HCT116 (cell line): ENCODE measurements at regions not wholly inside any gene's neighbourhood (a gene's known extent, or its start where the extent isn't known, plus 50 kb on each side); places are given as distances from the start of the nearest gene placed in this dataset.

Source experiments
- ATAC-seq: fragments of 200-7000 bp; cut with Tn5 transposase; 2 replicates; pipeline ENCODE4 v1.9.1; 2020; ENCODE audit warnings: mild to moderate bottlenecking, moderate library complexity
- BruUV-seq: library from RNA; stranded (reverse); fragments of 400-500 nt; replicated peaks from 2 replicates; lab custom pipeline; 2021; lab: Mats Ljungman, UMichigan
- CTCF ChIA-PET: fragments of 300-600 bp; sonication (Branson Sonifier 250); formaldehyde crosslinking; loops from one replicate; lab custom pipeline; 2021; ENCODE audit warnings: antibody characterized with exemption; lab: Charles Lee
- POLR2A ChIA-PET: fragments of 300-600, 350-600 bp; sonication (Branson Sonifier 250); formaldehyde crosslinking; loops from one replicate; lab custom pipeline; 2021; ENCODE audit warnings: antibody characterized with exemption; lab: Charles Lee
- RAD21 ChIA-PET, 2 experiments: fragments of 300-600 bp; sonication (Branson Sonifier 250); formaldehyde crosslinking; loops; one replicate each; lab custom pipeline; 2023; ENCODE audit warnings: low total read pairs in 2 of 2; ENCODE audit not compliant: uncharacterized antibody in 2 of 2, unreplicated experiment in 2 of 2, low non-redundant PET in 1 of 2; lab: Charles Lee
- DNase-seq: peaks from one replicate; pipeline ENCODE4 v3.0.0-alpha.2; 2010; ENCODE audit warnings: low read depth, low spot score
- H2AFZ ChIP-seq: fragments of 200-600 bp; shearing (Covaris generic), sonication (generic); 2 replicates; pipeline ENCODE4 v1.6.1; 2017; ENCODE audit warnings: low read depth, mixed run types, mixed read lengths, antibody characterized with exemption, low read length; ENCODE audit not compliant: poor library complexity, severe bottlenecking
- H3K27ac ChIP-seq: 2 replicates; pipeline ENCODE4 v1.5.1; 2012; ENCODE audit warnings: low read depth, low read length
- H3K27me3 ChIP-seq: fragments of 200-600 bp; sonication (generic); 2 replicates; pipeline ENCODE4 v1.6.1; 2016; ENCODE audit warnings: mixed run types, low read length, mixed read lengths; ENCODE audit not compliant: insufficient read depth
- H3K36me3 ChIP-seq, 2 experiments: fragments of 200-500 bp in 1 of 2; fragments of 200-600 bp in 1 of 2; sonication (Bioruptor generic) in 1 of 2; sonication (generic) in 1 of 2; 2 replicates each; pipeline versions ENCODE4 v1.5.1 to v1.6.1; 2014 to 2016; ENCODE audit warnings: low read length in 2 of 2, inconsistent platforms in 1 of 2, mixed read lengths in 1 of 2, mixed run types in 1 of 2; ENCODE audit not compliant: insufficient read depth in 2 of 2, control insufficient read depth in 1 of 2
- H3K4me1 ChIP-seq, 2 experiments: fragments of 200-600 bp in 1 of 2; sonication (generic) in 1 of 2; 2 replicates each; pipeline versions ENCODE4 v1.5.1 to v1.6.1; 2012 to 2017; ENCODE audit warnings: low read length in 2 of 2, inconsistent platforms in 1 of 2, mild to moderate bottlenecking in 1 of 2, mixed read lengths in 1 of 2, mixed run types in 1 of 2, moderate library complexity in 1 of 2; ENCODE audit not compliant: insufficient read depth in 2 of 2, control insufficient read depth in 1 of 2
- H3K4me2 ChIP-seq: fragments of 200-600 bp; sonication (generic); 2 replicates; pipeline ENCODE4 v1.6.1; 2017; ENCODE audit warnings: mixed run types, low read length, mixed read lengths
- H3K4me3 ChIP-seq, 2 experiments: fragments of 200-600 bp in 1 of 2; sonication (generic) in 1 of 2; replicated peaks in 1 of 2; 2 replicates each; pipeline ENCODE4 v1.5.1; 2011 to 2016; ENCODE audit warnings: low read length in 2 of 2, control low read depth in 1 of 2, low read depth in 1 of 2, mild to moderate bottlenecking in 1 of 2, mixed read lengths in 1 of 2, mixed run types in 1 of 2
- H3K79me2 ChIP-seq: fragments of 200-600 bp; sonication (generic); 2 replicates; pipeline ENCODE4 v1.6.1; 2017; ENCODE audit warnings: mild to moderate bottlenecking, mixed run types, low read length, moderate library complexity, mixed read lengths; ENCODE audit not compliant: insufficient read depth
- H3K9ac ChIP-seq: fragments of 200-600 bp; sonication (generic); 2 replicates; pipeline ENCODE4 v1.6.1; 2016; ENCODE audit warnings: low read length, mixed read lengths
- H3K9me2 ChIP-seq: fragments of 200-600 bp; sonication (generic), shearing (Covaris generic); 2 replicates; pipeline ENCODE4 v1.6.1; 2017; ENCODE audit warnings: mixed run types, mild to moderate bottlenecking, moderate library complexity; ENCODE audit not compliant: insufficient read depth
- H3K9me3 ChIP-seq, 2 experiments: fragments of 200-500 bp in 1 of 2; fragments of 200-600 bp in 1 of 2; sonication (Bioruptor generic) in 1 of 2; sonication (generic) in 1 of 2; 2 replicates each; pipeline ENCODE4 v1.6.1; 2014 to 2017; ENCODE audit warnings: low read length in 2 of 2, mixed read lengths in 2 of 2, inconsistent platforms in 1 of 2, low read depth in 1 of 2, mild to moderate bottlenecking in 1 of 2, mixed run types in 1 of 2, moderate library complexity in 1 of 2; ENCODE audit not compliant: control insufficient read depth in 1 of 2, insufficient read depth in 1 of 2
- H4K20me1 ChIP-seq: fragments of 200-600 bp; sonication (generic), shearing (Covaris generic); 2 replicates; pipeline ENCODE4 v1.6.1; 2017; ENCODE audit warnings: mixed run types, mild to moderate bottlenecking, moderate library complexity; ENCODE audit not compliant: insufficient read depth
- CBX3 ChIP-seq: IDR thresholded peaks from 2 replicates; pipeline ENCODE4 v1.6.1; 2012; ENCODE audit warnings: low read depth
- CTCF ChIP-seq, 3 experiments: fragments of 200-600 bp in 1 of 3; sonication (generic) in 1 of 3; IDR thresholded peaks in 2 of 3; conservative IDR thresholded peaks in 1 of 3; 2 replicates each; pipeline ENCODE4 v1.5.1; 2012 to 2017; ENCODE audit warnings: low read depth in 2 of 3, low read length in 2 of 3, antibody characterized with exemption in 1 of 3, borderline replicate concordance in 1 of 3, control low read depth in 1 of 3, mild to moderate bottlenecking in 1 of 3, mixed read lengths in 1 of 3, mixed run types in 1 of 3, moderate library complexity in 1 of 3; ENCODE audit not compliant: insufficient read depth in 1 of 3
- EGR1 ChIP-seq: IDR thresholded peaks from 2 replicates; pipeline ENCODE4 v1.6.1; 2012; ENCODE audit warnings: low read depth
- ELF1 ChIP-seq: IDR thresholded peaks from 2 replicates; pipeline ENCODE4 v1.6.1; 2012; ENCODE audit warnings: low read depth, borderline replicate concordance
- EZH2phosphoT487 ChIP-seq: fragments of 200-600 bp; IDR thresholded peaks from 2 replicates; pipeline ENCODE4 v1.6.1; 2018; ENCODE audit warnings: antibody characterized with exemption, borderline replicate concordance
- FOSL1 ChIP-seq: IDR thresholded peaks from 2 replicates; pipeline ENCODE4 v1.6.1; 2012; ENCODE audit warnings: low read depth
- POLR2AphosphoS5 ChIP-seq: IDR thresholded peaks from 2 replicates; pipeline ENCODE4 v1.6.1; 2011; ENCODE audit warnings: mild to moderate bottlenecking, low read depth, low read length, moderate library complexity
- SIN3A ChIP-seq: IDR thresholded peaks from 2 replicates; pipeline ENCODE4 v1.6.1; 2012; ENCODE audit warnings: low read depth
- SRF ChIP-seq: IDR thresholded peaks from 2 replicates; pipeline ENCODE4 v1.6.1; 2012; ENCODE audit warnings: low read depth
- TCF7L2 ChIP-seq: IDR thresholded peaks from 2 replicates; pipeline ENCODE4 v1.7.0; 2011; ENCODE audit warnings: borderline replicate concordance, inconsistent platforms; ENCODE audit not compliant: insufficient read depth, insufficient read length; ENCODE audit errors: extremely low read depth
- YY1 ChIP-seq: IDR thresholded peaks from 2 replicates; pipeline ENCODE4 v1.6.1; 2011; ENCODE audit warnings: low read length, low read depth, moderate library complexity, mild to moderate bottlenecking; ENCODE audit not compliant: insufficient replicate concordance; ENCODE audit errors: extremely low read depth
- ZBTB33 ChIP-seq: IDR thresholded peaks from 2 replicates; pipeline ENCODE4 v1.6.1; 2011; ENCODE audit warnings: mild to moderate bottlenecking, low read length, moderate library complexity; ENCODE audit not compliant: insufficient replicate concordance; ENCODE audit errors: extremely low read depth
- ZNF274 ChIP-seq: fragments of 200-500 bp; sonication (Bioruptor generic); IDR thresholded peaks from 2 replicates; pipeline ENCODE4 v1.6.1; 2014; ENCODE audit warnings: mild to moderate bottlenecking, low read depth, low read length, inconsistent platforms
- intact Hi-C: fragments of 100-400 bp; cut with micrococcal nuclease; formaldehyde crosslinking; loops from 2 replicates; pipeline ENCODE4 v1.10.0; 2022

- no TSS peak for BruUV-seq
- ATAC-seq: no peak
- POLR2A ChIA-PET: no interaction called here
These were observed 209.4 kb upstream of the TLE4 start for GRCh38 chr9:79362100-79363081.

GRCh38 chr9:79369676-79370075 lies 202.1 kb upstream of the TLE4 start:
- Histone ChIP-seq H4K20me1 (no peaks in the 10 kb centered on the region), H3K9me3 (no peaks in the 10 kb centered on the region; a peak in 2 of 4 replicates), H3K27me3 (no peaks in the 10 kb centered on the region), H3K27ac (no peak overlapping the region), H3K9me2 (no peaks in the 10 kb centered on the region), H3K4me3 (no peak overlapping the region), H2AFZ (no peak overlapping the region), H3K36me3 (no peaks in the 10 kb centered on the region), H3K9ac (no peak overlapping the region), H3K79me2 (no peaks in the 10 kb centered on the region), H3K4me2 (no peak overlapping the region), H3K4me1 (no peaks in the 10 kb centered on the region)
- no TSS peak for BruUV-seq
- POLR2A ChIA-PET: no interaction called here
- DNase-seq (no peak), ATAC-seq (no peak)
- intact Hi-C loops: no loop called here
- CTCF ChIA-PET: no interaction called here
- RAD21 ChIA-PET: no interaction called here
- no peak for TF ChIP-seq ZBTB33
- no peak for TF ChIP-seq TCF7L2
- TF ChIP-seq EZH2phosphoT487: no peak
- no peak for TF ChIP-seq ELF1
- TF ChIP-seq CBX3: no peak
- TF ChIP-seq CTCF (IDR thresholded peaks at IDR 0.05 in 2 of 3, conservative IDR thresholded peaks at IDR 0.05 in 1 of 3; ENCODE audit: borderline replicate concordance in 1 of 3, insufficient read depth in 1 of 3, low read depth in 2 of 3, low read length in 2 of 3): no peak
- TF ChIP-seq POLR2AphosphoS5: no peak
- no peak for TF ChIP-seq SRF
- TF ChIP-seq FOSL1: no peak
- no peak for TF ChIP-seq ZNF274
- no peak for TF ChIP-seq EGR1

More at GRCh38 chr9:79362100-79363081, 209.4 kb upstream of the TLE4 start:
- no peak for DNase-seq
- no peaks in the 10 kb centered on the region for H3K79me2 ChIP-seq
- H4K20me1 ChIP-seq: no peaks in the 10 kb centered on the region
- H3K9me2 ChIP-seq: no peaks in the 10 kb centered on the region
- no peak overlapping the region for H3K9ac ChIP-seq
- no peak for TF ChIP-seq SIN3A
- TF ChIP-seq YY1: no peak
- no peak overlapping the region for H3K4me2 ChIP-seq
- ChIA-PET CTCF (no interaction called here), RAD21 (no interaction called here)
- no peaks in the 10 kb centered on the region for H3K27me3 ChIP-seq
- H3K4me3 ChIP-seq: no peak overlapping the region
- intact Hi-C loops: no loop called here
- no peaks in the 10 kb centered on the region; a peak in 2 of 4 replicates for H3K9me3 ChIP-seq
- no peak overlapping the region for H2AFZ ChIP-seq
- no peaks in the 10 kb centered on the region for H3K36me3 ChIP-seq
- H3K27ac ChIP-seq: no peak overlapping the region
- no peaks in the 10 kb centered on the region for H3K4me1 ChIP-seq
